Choroid plexus epithelial cell (primary cell): ENCODE measurements at regions not wholly inside any gene's neighbourhood (a gene's known extent, or its start where the extent isn't known, plus 50 kb on each side); places are given as distances from the start of the nearest gene placed in this dataset.

Experiments used
- DNase-seq: peaks from one replicate; pipeline ENCODE4 v3.0.0-alpha.2; 2010; ENCODE audit warnings: low read depth
- H3K4me3 ChIP-seq: 2 replicates; pipeline ENCODE4 v1.5.1; 2011; ENCODE audit warnings: low read depth, mild to moderate bottlenecking, control low read depth, low read length, moderate library complexity
- TF ChIP-seq, protein P1 (sequence below): conservative IDR thresholded peaks from 2 replicates; pipeline ENCODE4 v1.5.1; 2011; ENCODE audit warnings: low read depth, mild to moderate bottlenecking, control low read depth, inconsistent platforms, low read length, moderate library complexity

DNA sequence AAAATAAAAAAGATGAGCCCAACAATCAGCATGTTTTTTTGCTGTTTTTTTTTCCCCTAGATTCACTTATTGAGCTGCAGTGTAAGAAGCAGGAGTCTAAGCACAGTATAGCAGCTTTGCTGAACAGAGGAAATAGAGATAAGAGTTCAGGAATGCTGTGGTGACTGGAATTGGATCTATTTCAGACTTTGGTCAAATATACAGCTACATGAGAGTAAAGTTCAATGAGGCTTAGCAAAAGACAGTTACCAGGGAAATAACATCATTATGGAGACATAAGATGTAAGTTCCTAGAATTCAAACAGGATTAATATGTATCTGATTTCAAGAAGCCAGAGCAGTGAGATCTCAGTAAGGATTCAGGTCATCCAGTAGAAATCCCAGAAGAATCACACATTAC, 613.0 kb downstream of the RPS29 start:
- DNase-seq, result peak; percentile 1
- H3K4me3 ChIP-seq, result no peak overlapping the region
- TF ChIP-seq, protein P1, sequence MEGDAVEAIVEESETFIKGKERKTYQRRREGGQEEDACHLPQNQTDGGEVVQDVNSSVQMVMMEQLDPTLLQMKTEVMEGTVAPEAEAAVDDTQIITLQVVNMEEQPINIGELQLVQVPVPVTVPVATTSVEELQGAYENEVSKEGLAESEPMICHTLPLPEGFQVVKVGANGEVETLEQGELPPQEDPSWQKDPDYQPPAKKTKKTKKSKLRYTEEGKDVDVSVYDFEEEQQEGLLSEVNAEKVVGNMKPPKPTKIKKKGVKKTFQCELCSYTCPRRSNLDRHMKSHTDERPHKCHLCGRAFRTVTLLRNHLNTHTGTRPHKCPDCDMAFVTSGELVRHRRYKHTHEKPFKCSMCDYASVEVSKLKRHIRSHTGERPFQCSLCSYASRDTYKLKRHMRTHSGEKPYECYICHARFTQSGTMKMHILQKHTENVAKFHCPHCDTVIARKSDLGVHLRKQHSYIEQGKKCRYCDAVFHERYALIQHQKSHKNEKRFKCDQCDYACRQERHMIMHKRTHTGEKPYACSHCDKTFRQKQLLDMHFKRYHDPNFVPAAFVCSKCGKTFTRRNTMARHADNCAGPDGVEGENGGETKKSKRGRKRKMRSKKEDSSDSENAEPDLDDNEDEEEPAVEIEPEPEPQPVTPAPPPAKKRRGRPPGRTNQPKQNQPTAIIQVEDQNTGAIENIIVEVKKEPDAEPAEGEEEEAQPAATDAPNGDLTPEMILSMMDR, result no peak

DNA sequence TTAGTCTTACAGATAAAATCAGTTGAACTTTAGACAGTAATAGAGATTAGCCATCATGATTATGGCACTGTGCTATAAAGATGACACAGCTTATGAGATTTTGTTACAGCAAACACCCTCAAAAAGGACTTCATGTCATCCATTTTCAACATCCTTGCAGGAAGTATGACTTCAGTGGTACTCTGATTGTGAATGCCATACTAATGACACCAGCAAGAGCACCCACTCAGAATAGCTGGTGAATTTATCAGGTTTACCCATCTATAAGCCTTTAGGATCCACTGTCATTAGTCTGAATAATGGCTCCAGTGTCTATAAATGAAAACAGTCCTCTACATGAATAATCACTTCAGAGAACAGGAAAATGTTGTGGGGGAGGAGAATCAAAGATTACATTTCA, 615.2 kb downstream of the RPS29 start:
- DNase-seq, result no peak
- H3K4me3 ChIP-seq, result no peak overlapping the region

GRCh38 chr14:48967419-48967818, 618.8 kb downstream of the RPS29 start:
- TF ChIP-seq, protein P1, result no peak
- no peak overlapping the region for H3K4me3 ChIP-seq
- DNase-seq, result no peak

More for the DNA sequence above, 615.2 kb downstream of the RPS29 start:
- TF ChIP-seq, protein P1, result no peak

GRCh38 chr14:48963231-48963790, 622.9 kb downstream of the RPS29 start:
- DNase-seq, result no peak
- H3K4me3 ChIP-seq, result no peak overlapping the region
- TF ChIP-seq, protein P1, result no peak

DNA sequence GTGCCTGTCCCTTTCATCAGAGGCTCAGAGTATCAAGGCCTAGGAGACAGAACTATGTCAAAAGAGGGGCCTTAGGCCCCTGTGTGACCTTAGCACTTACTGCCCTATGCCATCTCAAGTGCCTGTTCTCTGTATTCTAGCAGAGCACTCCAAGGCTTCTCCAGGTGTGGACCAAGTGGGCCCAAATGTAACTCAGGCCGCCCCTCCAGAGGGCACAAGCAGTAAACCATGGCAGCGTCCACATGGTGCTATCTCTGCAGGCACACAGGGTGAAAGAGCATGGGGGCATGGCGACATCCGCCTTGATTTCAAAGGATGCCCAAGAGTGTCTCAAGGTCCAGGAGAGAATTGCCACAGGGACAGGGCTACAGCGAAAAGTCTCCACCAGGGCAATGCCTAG, 628.7 kb downstream of the RPS29 start:
- TF ChIP-seq, protein P1, result no peak
- no peak overlapping the region for H3K4me3 ChIP-seq
- no peak for DNase-seq

DNA sequence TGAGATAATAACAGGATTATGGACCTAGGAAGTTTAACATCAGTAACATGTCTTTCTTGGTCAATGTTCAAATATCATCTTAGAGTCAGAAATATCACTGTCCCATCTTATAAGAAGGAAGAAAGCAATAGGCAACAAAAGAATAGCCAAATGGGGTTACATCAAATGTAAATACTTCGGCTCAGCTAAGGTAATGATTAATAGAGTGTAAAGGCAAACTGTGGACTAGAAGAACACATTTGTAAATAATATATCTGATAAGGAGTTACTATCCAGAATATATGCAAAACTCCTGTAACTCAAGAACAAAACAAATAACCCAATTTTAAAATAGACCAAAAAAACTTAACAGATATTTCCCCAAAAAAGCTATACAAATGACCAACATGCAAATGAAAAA, 630.3 kb downstream of the RPS29 start:
- DNase-seq, result no peak

DNA sequence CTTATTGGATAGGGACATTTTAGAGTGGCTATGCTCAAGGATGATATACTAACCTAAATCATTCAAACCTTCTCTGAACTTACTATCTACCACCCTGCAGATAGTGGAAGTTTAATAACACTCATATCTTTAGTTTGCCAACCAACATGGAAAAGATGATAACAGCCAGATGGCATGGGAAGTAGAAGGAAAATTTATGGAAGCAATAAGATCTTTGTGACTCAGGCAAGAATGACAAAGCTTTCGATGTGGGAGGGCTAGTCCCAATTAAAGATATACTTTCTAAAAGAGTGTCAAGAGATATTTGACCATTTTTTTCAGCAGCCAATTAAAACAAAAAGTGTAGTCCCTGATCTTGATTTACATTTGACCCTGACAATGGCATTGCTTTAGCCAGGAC, 631.7 kb downstream of the RPS29 start:
- H3K4me3 ChIP-seq, result no peak overlapping the region
- TF ChIP-seq, protein P1, result no peak
- no peak for DNase-seq

More for the DNA sequence above, 630.3 kb downstream of the RPS29 start:
- H3K4me3 ChIP-seq, result no peak overlapping the region
- TF ChIP-seq, protein P1, result no peak
